ENCODE measurements at regions not wholly inside any gene's neighbourhood (a gene's known extent, or its start where the extent isn't known, plus 50 kb on each side); places are given as distances from the start of the nearest gene placed in this dataset.

- TF ChIP-seq EZH2 (IDR thresholded peaks at IDR 0.05; ENCODE audit: insufficient read depth, poor library complexity, severe bottlenecking) (no peak), EZH2phosphoT487 (IDR thresholded peaks at IDR 0.05; ENCODE audit: insufficient read depth, low read depth) (no peak)
Measured at GRCh38 chr16:58962811-58963210, 228.7 kb upstream of the GOT2 start.
